ENCODE measurements at regions not wholly inside any gene's neighbourhood (a gene's known extent, or its start where the extent isn't known, plus 50 kb on each side); places are given as distances from the start of the nearest gene placed in this dataset.

GRCh38 chr7:427506-428103 lies 92.0 kb downstream of the PDGFA start:
- intact Hi-C loops (cut with DNase I), result no loop called here
- no peak overlapping the region for H3K4me3 ChIP-seq
- no peaks in the 10 kb centered on the region for H3K4me1 ChIP-seq
- H3K27me3 ChIP-seq, result no peaks in the 10 kb centered on the region
- DNase-seq (no peak), ATAC-seq (no peak)
- no peak overlapping the region for H3K27ac ChIP-seq
- no peaks in the 10 kb centered on the region for H3K9me3 ChIP-seq
- H3K36me3 ChIP-seq, result no peaks in the 10 kb centered on the region
- TF ChIP-seq, protein P1, sequence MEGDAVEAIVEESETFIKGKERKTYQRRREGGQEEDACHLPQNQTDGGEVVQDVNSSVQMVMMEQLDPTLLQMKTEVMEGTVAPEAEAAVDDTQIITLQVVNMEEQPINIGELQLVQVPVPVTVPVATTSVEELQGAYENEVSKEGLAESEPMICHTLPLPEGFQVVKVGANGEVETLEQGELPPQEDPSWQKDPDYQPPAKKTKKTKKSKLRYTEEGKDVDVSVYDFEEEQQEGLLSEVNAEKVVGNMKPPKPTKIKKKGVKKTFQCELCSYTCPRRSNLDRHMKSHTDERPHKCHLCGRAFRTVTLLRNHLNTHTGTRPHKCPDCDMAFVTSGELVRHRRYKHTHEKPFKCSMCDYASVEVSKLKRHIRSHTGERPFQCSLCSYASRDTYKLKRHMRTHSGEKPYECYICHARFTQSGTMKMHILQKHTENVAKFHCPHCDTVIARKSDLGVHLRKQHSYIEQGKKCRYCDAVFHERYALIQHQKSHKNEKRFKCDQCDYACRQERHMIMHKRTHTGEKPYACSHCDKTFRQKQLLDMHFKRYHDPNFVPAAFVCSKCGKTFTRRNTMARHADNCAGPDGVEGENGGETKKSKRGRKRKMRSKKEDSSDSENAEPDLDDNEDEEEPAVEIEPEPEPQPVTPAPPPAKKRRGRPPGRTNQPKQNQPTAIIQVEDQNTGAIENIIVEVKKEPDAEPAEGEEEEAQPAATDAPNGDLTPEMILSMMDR (IDR thresholded peaks at IDR 0.05), result no peak

- Histone ChIP-seq H3K9me3 (no peaks in the 10 kb centered on the region), H3K27me3 (no peaks in the 10 kb centered on the region), H3K36me3 (no peaks in the 10 kb centered on the region), H3K4me3 (no peak overlapping the region), H3K27ac (no peak overlapping the region), H3K4me1 (no peaks in the 10 kb centered on the region)
- TF ChIP-seq, protein P1 (IDR thresholded peaks at IDR 0.05), result no peak
- ATAC-seq, result no peak
- no peak for DNase-seq
- intact Hi-C loops (cut with DNase I), result no loop called here
These were observed 91.3 kb downstream of the PDGFA start for GRCh38 chr7:428387-428786.

DNA sequence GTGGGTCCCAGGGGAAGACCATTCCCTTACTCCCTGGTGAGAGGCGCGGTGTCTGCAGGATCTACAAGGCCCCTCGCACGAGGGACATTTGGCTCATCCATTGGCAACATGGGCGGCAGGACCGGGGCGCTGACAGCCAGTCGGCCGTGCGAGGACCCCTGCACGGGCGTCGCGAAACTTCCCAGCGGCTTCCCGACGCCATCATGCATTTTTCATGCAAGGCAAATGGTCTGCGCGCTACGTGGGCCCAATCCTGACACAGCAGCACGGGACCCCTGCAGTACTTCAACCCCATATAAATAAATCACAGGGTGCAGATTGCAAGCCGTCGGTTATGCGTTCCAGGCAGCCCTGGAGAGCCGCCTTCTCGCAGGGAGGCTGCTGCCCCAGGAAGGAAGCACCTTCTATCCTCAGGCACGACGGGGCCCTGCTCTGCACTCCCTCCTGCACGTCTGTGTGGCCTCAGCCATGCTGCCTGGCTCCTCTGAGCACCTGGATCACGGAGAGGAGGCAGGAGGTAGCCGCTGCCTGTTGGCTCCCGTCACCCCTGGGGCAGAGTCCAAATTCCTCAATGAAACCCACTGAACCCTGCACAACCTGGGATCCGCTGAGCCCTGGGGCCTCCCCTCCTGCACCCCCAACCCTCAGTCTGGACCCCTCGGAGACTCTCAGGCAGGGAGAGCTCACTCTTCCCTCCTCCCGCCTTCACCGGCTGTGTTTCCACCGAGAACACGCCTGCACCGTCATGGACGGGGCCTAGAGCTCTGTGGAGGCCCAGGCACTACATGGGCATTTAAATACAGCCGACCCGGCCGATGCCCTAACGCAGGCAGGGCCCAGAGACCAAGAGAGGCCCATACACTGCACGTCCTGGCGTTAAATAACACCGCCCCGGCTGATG lies 90.5 kb downstream of the PDGFA start:
- intact Hi-C loops (cut with DNase I), result no loop called here
- Histone ChIP-seq H3K4me3 (no peak overlapping the region), H3K27me3 (no peaks in the 10 kb centered on the region), H3K36me3 (no peaks in the 10 kb centered on the region), H3K4me1 (no peaks in the 10 kb centered on the region), H3K27ac (no peak overlapping the region), H3K9me3 (no peaks in the 10 kb centered on the region)
- DNase-seq (no peak), ATAC-seq (no peak)
- TF ChIP-seq, protein P1 (IDR thresholded peaks at IDR 0.05), result no peak

DNA sequence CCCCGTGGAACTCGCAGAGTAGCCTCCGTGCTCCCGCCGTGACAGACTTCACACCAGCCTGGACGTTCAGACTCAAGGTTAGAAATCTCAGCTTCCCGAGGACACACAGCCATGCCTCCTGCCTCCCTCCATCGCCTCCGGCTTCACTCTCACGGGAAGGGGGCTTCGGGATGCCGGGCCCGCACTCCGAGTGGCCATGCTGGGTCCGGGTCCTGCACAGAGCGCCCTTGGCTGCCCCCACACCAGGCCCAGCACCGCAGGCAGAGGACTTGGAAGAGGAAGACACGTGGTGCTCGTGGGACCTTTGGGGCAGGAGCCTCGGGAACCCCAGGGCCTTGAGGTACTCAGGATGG lies 89.8 kb downstream of the PDGFA start:
- no peaks in the 10 kb centered on the region for H3K9me3 ChIP-seq
- no peaks in the 10 kb centered on the region for H3K4me1 ChIP-seq
- no peaks in the 10 kb centered on the region for H3K36me3 ChIP-seq
- ATAC-seq, result no peak
- H3K27me3 ChIP-seq, result no peaks in the 10 kb centered on the region
- intact Hi-C loops (cut with DNase I), result no loop called here
- no peak for DNase-seq
- TF ChIP-seq, protein P1 (IDR thresholded peaks at IDR 0.05), result no peak
- no peak overlapping the region for H3K4me3 ChIP-seq
- H3K27ac ChIP-seq, result no peak overlapping the region

GRCh38 chr7:431041-431440 lies 88.6 kb downstream of the PDGFA start:
- DNase-seq, result no peak
- TF ChIP-seq, protein P1 (IDR thresholded peaks at IDR 0.05), result no peak
- H3K9me3 ChIP-seq, result no peaks in the 10 kb centered on the region
- no peaks in the 10 kb centered on the region for H3K27me3 ChIP-seq
- no peak overlapping the region for H3K4me3 ChIP-seq
- intact Hi-C loops (cut with DNase I), result no loop called here
- no peaks in the 10 kb centered on the region for H3K4me1 ChIP-seq
- H3K36me3 ChIP-seq, result no peaks in the 10 kb centered on the region
- no peak for ATAC-seq
- H3K27ac ChIP-seq, result no peak overlapping the region

Data from upper lobe of right lung (tissue), 1 donor.